B cell (primary cell): ENCODE measurements at regions not wholly inside any gene's neighbourhood (a gene's known extent, or its start where the extent isn't known, plus 50 kb on each side); places are given as distances from the start of the nearest gene placed in this dataset.

ENCODE experiments used
- ATAC-seq: fragments of 200-7000 bp; cut with Tn5 transposase; one replicate; pipeline ENCODE4 v1.10.0; 2021; ENCODE audit warnings: low read depth, mild to moderate bottlenecking, moderate number of reproducible peaks, moderate library complexity
- CTCF ChIA-PET: fragments of 350-600 bp; sonication (Branson Sonifier 250); formaldehyde crosslinking; loops from one replicate; lab custom pipeline; 2021; ENCODE audit warnings: antibody characterized with exemption, inconsistent platforms; lab: Charles Lee
- POLR2A ChIA-PET: fragments of 350-600 bp; sonication (Branson Sonifier 250); formaldehyde crosslinking; loops from one replicate; lab custom pipeline; 2021; ENCODE audit warnings: antibody characterized with exemption; lab: Charles Lee
- DNase-seq: peaks from one replicate; pipeline ENCODE4 v3.0.0; 2013
- H2AFZ ChIP-seq: 2 replicates; pipeline ENCODE4 v1.6.1; 2012; ENCODE audit warnings: mild to moderate bottlenecking, low read depth, low read length; ENCODE audit not compliant: insufficient read depth, poor library complexity, severe bottlenecking
- H3K27ac ChIP-seq, 2 donors: 1 replicate in 1 of 2; 2 replicates in 1 of 2; pipeline ENCODE4 v1.5.1; 2012 to 2013; ENCODE audit warnings: low read length in 2 of 2, mild to moderate bottlenecking in 2 of 2, moderate library complexity in 1 of 2
- H3K27me3 ChIP-seq, 4 experiments: fragments of 200-600 bp in 1 of 4; sonication (generic) in 1 of 4; replicated peaks in 1 of 4; 1 replicate in 2 of 4; 2 replicates in 2 of 4; pipeline versions ENCODE4 v1.6.1 to v1.7.0; 2013 to 2016; ENCODE audit warnings: low read length in 3 of 4, mild to moderate bottlenecking in 2 of 4, mixed read lengths in 1 of 4, moderate library complexity in 1 of 4; ENCODE audit not compliant: insufficient read depth in 4 of 4, control insufficient read depth in 3 of 4; ENCODE audit errors: control extremely low read depth in 1 of 4
- H3K36me3 ChIP-seq, 2 experiments: replicated peaks in 1 of 2; 1 replicate in 1 of 2; 2 replicates in 1 of 2; pipeline versions ENCODE4 v1.6.1 to v1.7.1; 2013; ENCODE audit warnings: low read length in 1 of 2; ENCODE audit not compliant: insufficient read depth in 2 of 2, control insufficient read depth in 1 of 2; ENCODE audit errors: control extremely low read depth in 1 of 2, extremely low read depth in 1 of 2
- H3K4me1 ChIP-seq, 2 donors: fragments of 200-600 bp in 1 of 2; sonication (generic) in 1 of 2; 1 replicate in 1 of 2; 2 replicates in 1 of 2; pipeline versions ENCODE4 v1.5.1 to v1.6.1; 2013 to 2017; ENCODE audit warnings: low read length in 2 of 2; ENCODE audit not compliant: control insufficient read depth in 2 of 2, insufficient read depth in 2 of 2
- H3K4me2 ChIP-seq: replicated peaks from 2 replicates; pipeline ENCODE3; 2012; ENCODE audit warnings: mild to moderate bottlenecking, low read depth, low read length; ENCODE audit not compliant: poor library complexity, severe bottlenecking
- H3K4me3 ChIP-seq, 5 experiments: fragments of 200-600 bp in 1 of 5; sonication (generic) in 1 of 5; 1 replicate in 3 of 5; 2 replicates in 2 of 5; pipeline versions ENCODE4 v1.5.1 to v1.7.0; 2011 to 2016; ENCODE audit warnings: low read length in 4 of 5, mild to moderate bottlenecking in 4 of 5, low read depth in 2 of 5, control low read depth in 1 of 5, moderate library complexity in 1 of 5; ENCODE audit not compliant: insufficient read depth in 1 of 5; ENCODE audit errors: control extremely low read depth in 1 of 5, extremely low read depth in 1 of 5
- H3K79me2 ChIP-seq: fragments of 200-600 bp; sonication (generic); one replicate; pipeline ENCODE4 v1.6.0; 2016; ENCODE audit warnings: low read length; ENCODE audit not compliant: control insufficient read depth, insufficient read depth
- H3K9ac ChIP-seq: fragments of 200-600 bp; sonication (generic); 2 replicates; pipeline ENCODE4 v1.6.1; 2017; ENCODE audit warnings: mild to moderate bottlenecking, low read length, moderate library complexity
- H3K9me3 ChIP-seq, 3 donors: one replicate each; pipeline versions ENCODE4 v1.6.1 to v1.7.1; 2013; ENCODE audit warnings: low read length in 2 of 3; ENCODE audit not compliant: control insufficient read depth in 2 of 3, insufficient read depth in 1 of 3; ENCODE audit errors: control extremely low read depth in 1 of 3
- H4K20me1 ChIP-seq: 2 replicates; pipeline ENCODE4 v1.6.0; 2012; ENCODE audit warnings: mild to moderate bottlenecking, low read length; ENCODE audit not compliant: insufficient read depth, control insufficient read depth, poor library complexity, severe bottlenecking
- H3K27ac Mint-ChIP-seq: one replicate; pipeline ENCODE4 v1.8.0; 2021; ENCODE audit warnings: mixed read lengths
- H3K27me3 Mint-ChIP-seq: one replicate; pipeline ENCODE4 v1.8.0; 2021; ENCODE audit warnings: mixed read lengths
- H3K4me1 Mint-ChIP-seq: one replicate; pipeline ENCODE4 v1.8.0; 2021; ENCODE audit warnings: mixed read lengths
- H3K4me3 Mint-ChIP-seq: one replicate; pipeline ENCODE4 v1.8.0; 2021; ENCODE audit warnings: mixed read lengths
- H3K9me3 Mint-ChIP-seq: one replicate; pipeline ENCODE4 v1.8.0; 2022; ENCODE audit warnings: mixed read lengths; ENCODE audit not compliant: insufficient read depth
- CTCF ChIP-seq: fragments of 200-600 bp; IDR thresholded peaks from one replicate; pipeline ENCODE4 v1.8.0; 2022; ENCODE audit warnings: antibody characterized with exemption, mild to moderate bottlenecking
- EZH2 ChIP-seq: IDR thresholded peaks from 2 replicates; pipeline ENCODE4 v1.6.1; 2012; ENCODE audit warnings: borderline replicate concordance, low read depth, mild to moderate bottlenecking, moderate library complexity, low read length; ENCODE audit not compliant: insufficient read depth, poor library complexity, severe bottlenecking
- WGBS: methylation state at CpG from one replicate; pipeline ENCODE4 v1.1.5; 2013; ENCODE audit warnings: missing lambda C conversion rate; ENCODE audit not compliant: insufficient coverage; 5-methylcytosine and 5-hydroxymethylcytosine counted together
- intact Hi-C: fragments of 100-400 bp; cut with micrococcal nuclease; formaldehyde crosslinking; loops from one replicate; pipeline ENCODE4 v1.10.0; 2022

GRCh38 chr22:23396362-23397007 is 183.6 kb downstream of the IGLL1 start:
- no peak overlapping the region for H3K27ac ChIP-seq
- no peak overlapping the region for H3K4me3 Mint-ChIP-seq
- ATAC-seq: no peak
- no peaks in the 10 kb centered on the region for H4K20me1 ChIP-seq
- ChIA-PET CTCF (interaction anchor here (1.6 kb wide), 1 partner anchor 11 kb away, joined by 4 read pairs; no protein-coding TSS in a partner anchor), POLR2A (no interaction called here)
- WGBS: 69% methylated on average over 8 of the region's 8 CpGs
- no peaks in the 10 kb centered on the region for H3K9me3 ChIP-seq
- H3K27ac Mint-ChIP-seq: no peak overlapping the region
- H3K27me3 ChIP-seq: no peaks in the 10 kb centered on the region
- DNase-seq: no peak
- H3K79me2 ChIP-seq: no peaks in the 10 kb centered on the region
- no peaks in the 10 kb centered on the region for H3K9me3 Mint-ChIP-seq
- H2AFZ ChIP-seq: no peak overlapping the region
- peaks cover 7% of the 10 kb centered on the region for H3K27me3 Mint-ChIP-seq
- H3K4me1 Mint-ChIP-seq: no peaks in the 10 kb centered on the region
- intact Hi-C loops: no loop called here
- H3K36me3 ChIP-seq: no peaks in the 10 kb centered on the region
- no peak for TF ChIP-seq CTCF
- TF ChIP-seq EZH2: no peak
- no peak overlapping the region for H3K9ac ChIP-seq
- no peak overlapping the region for H3K4me2 ChIP-seq
- no peak overlapping the region for H3K4me3 ChIP-seq
- H3K4me1 ChIP-seq: no peaks in the 10 kb centered on the region

- Histone ChIP-seq H3K36me3 (no peaks in the 10 kb centered on the region), H3K9me3 (no peaks in the 10 kb centered on the region), H3K27ac (no peak overlapping the region), H3K4me1 (no peaks in the 10 kb centered on the region), H3K27me3 (no peaks in the 10 kb centered on the region), H4K20me1 (no peaks in the 10 kb centered on the region), H3K4me3 (no peak overlapping the region), H3K79me2 (no peaks in the 10 kb centered on the region), H3K4me2 (no peak overlapping the region), H2AFZ (no peak overlapping the region), H3K9ac (no peak overlapping the region)
- intact Hi-C loops: no loop called here
- TF ChIP-seq CTCF (no peak), EZH2 (no peak)
- ChIA-PET POLR2A (no interaction called here), CTCF (interaction anchor here (1.6 kb wide), 1 partner anchor 10 kb away, joined by 4 read pairs; no protein-coding TSS in a partner anchor)
- Mint-ChIP-seq H3K9me3 (no peaks in the 10 kb centered on the region), H3K27me3 (peaks cover 8% of the 10 kb centered on the region), H3K27ac (no peak overlapping the region), H3K4me1 (no peaks in the 10 kb centered on the region), H3K4me3 (no peak overlapping the region)
- DNase-seq: no peak
- ATAC-seq: no peak
- WGBS: 59% methylated on average over 14 of the region's 14 CpGs
These were observed 184.3 kb downstream of the IGLL1 start for GRCh38 chr22:23395530-23396361.
